OCI-LY1 (cell line): ENCODE measurements at regions not wholly inside any gene's neighbourhood (a gene's known extent, or its start where the extent isn't known, plus 50 kb on each side); places are given as distances from the start of the nearest gene placed in this dataset.

Source experiments
- H2AFZ ChIP-seq: fragments of 200-600 bp; sonication (generic), shearing (Covaris generic); 2 replicates; pipeline ENCODE4 v1.6.0; 2014; ENCODE audit warnings: antibody characterized with exemption, mild to moderate bottlenecking, low read length
- H3F3A ChIP-seq: fragments of 200-600 bp; sonication (generic), shearing (Covaris generic); 2 replicates; pipeline ENCODE4 v1.6.0; 2014; ENCODE audit warnings: mild to moderate bottlenecking, antibody characterized with exemption, low read length, moderate library complexity; ENCODE audit not compliant: insufficient read depth
- H3K27ac ChIP-seq: fragments of 200-600 bp; sonication (generic); 2 replicates; pipeline ENCODE4 v1.5.1; 2014; ENCODE audit warnings: low read length, mixed run types, mild to moderate bottlenecking, low read depth; ENCODE audit not compliant: poor library complexity, severe bottlenecking
- H3K27me3 ChIP-seq: fragments of 200-600 bp; sonication (generic); 2 replicates; pipeline ENCODE4 v1.6.0; 2014; ENCODE audit warnings: antibody characterized with exemption, mild to moderate bottlenecking, low read length, moderate library complexity; ENCODE audit not compliant: insufficient read depth
- H3K36me3 ChIP-seq: fragments of 200-600 bp; sonication (generic); 2 replicates; pipeline ENCODE4 v1.6.1; 2014; ENCODE audit warnings: mild to moderate bottlenecking, antibody characterized with exemption, low read length, moderate library complexity, mixed read lengths; ENCODE audit not compliant: insufficient read depth
- H3K4me1 ChIP-seq: fragments of 200-600 bp; sonication (generic); 2 replicates; pipeline ENCODE4 v1.5.1; 2014; ENCODE audit warnings: mild to moderate bottlenecking, low read length, moderate library complexity; ENCODE audit not compliant: insufficient read depth, severe bottlenecking
- H3K4me2 ChIP-seq: fragments of 200-600 bp; sonication (generic), shearing (Covaris generic); 2 replicates; pipeline ENCODE4 v1.6.1; 2014; ENCODE audit warnings: low read length
- H3K4me3 ChIP-seq: fragments of 200-600 bp; sonication (generic); 2 replicates; pipeline ENCODE4 v1.5.1; 2014; ENCODE audit warnings: low read length, low read depth, mild to moderate bottlenecking, mixed read lengths; ENCODE audit not compliant: poor library complexity, severe bottlenecking
- H3K79me2 ChIP-seq: fragments of 200-600 bp; shearing (Covaris generic); 2 replicates; pipeline ENCODE4 v1.6.1; 2016; ENCODE audit warnings: mixed run types, low read length, mixed read lengths; ENCODE audit not compliant: insufficient read depth
- H3K9ac ChIP-seq: fragments of 200-600 bp; sonication (generic), shearing (Covaris generic); 2 replicates; pipeline ENCODE4 v1.6.1; 2014; ENCODE audit warnings: mild to moderate bottlenecking, low read length, mixed read lengths
- H3K9me2 ChIP-seq: fragments of 200-600 bp; sonication (generic), shearing (Covaris generic); 2 replicates; pipeline ENCODE4 v1.6.1; 2014; ENCODE audit warnings: low read depth, mild to moderate bottlenecking, low read length, mixed read lengths
- H3K9me3 ChIP-seq: fragments of 200-600 bp; shearing (Covaris generic); 2 replicates; pipeline ENCODE4 v1.6.1; 2014; ENCODE audit warnings: low read length, mixed read lengths
- H4K20me1 ChIP-seq: fragments of 200-600 bp; sonication (generic), shearing (Covaris generic); 2 replicates; pipeline ENCODE4 v1.6.0; 2016; ENCODE audit warnings: mild to moderate bottlenecking, low read length; ENCODE audit not compliant: insufficient read depth
- CTCF ChIP-seq: fragments of 200-600 bp; sonication (generic), shearing (Covaris generic); IDR thresholded peaks from 2 replicates; pipeline ENCODE4 v1.5.1; 2017; ENCODE audit warnings: mild to moderate bottlenecking, antibody characterized with exemption, low read length, moderate library complexity, mixed read lengths
- EZH2 ChIP-seq: fragments of 200-600 bp; sonication (generic), shearing (Covaris generic); IDR thresholded peaks from 2 replicates; pipeline ENCODE4 v1.8.0; 2017; ENCODE audit warnings: borderline replicate concordance, mixed run types, mild to moderate bottlenecking, antibody characterized with exemption, low read length, moderate library complexity, mixed read lengths

- no peak overlapping the region for H2AFZ ChIP-seq
- no peaks in the 10 kb centered on the region for H3K4me1 ChIP-seq
- H3K36me3 ChIP-seq, result no peaks in the 10 kb centered on the region
- H3K27ac ChIP-seq, result no peak overlapping the region
- no peak overlapping the region for H3K9ac ChIP-seq
- H3K27me3 ChIP-seq, result no peaks in the 10 kb centered on the region
- no peaks in the 10 kb centered on the region for H3F3A ChIP-seq
- no peak overlapping the region for H3K4me2 ChIP-seq
- no peaks in the 10 kb centered on the region for H4K20me1 ChIP-seq
- no peaks in the 10 kb centered on the region for H3K79me2 ChIP-seq
- TF ChIP-seq CTCF (no peak), EZH2 (no peak)
- no peaks in the 10 kb centered on the region for H3K9me3 ChIP-seq
- no peak overlapping the region for H3K4me3 ChIP-seq
- no peaks in the 10 kb centered on the region for H3K9me2 ChIP-seq
Observed at GRCh38 chr3:96760956-96761355, 53.4 kb upstream of the EPHA6 start.
